ENCODE measurements at regions not wholly inside any gene's neighbourhood (a gene's known extent, or its start where the extent isn't known, plus 50 kb on each side); places are given as distances from the start of the nearest gene placed in this dataset.

DNA sequence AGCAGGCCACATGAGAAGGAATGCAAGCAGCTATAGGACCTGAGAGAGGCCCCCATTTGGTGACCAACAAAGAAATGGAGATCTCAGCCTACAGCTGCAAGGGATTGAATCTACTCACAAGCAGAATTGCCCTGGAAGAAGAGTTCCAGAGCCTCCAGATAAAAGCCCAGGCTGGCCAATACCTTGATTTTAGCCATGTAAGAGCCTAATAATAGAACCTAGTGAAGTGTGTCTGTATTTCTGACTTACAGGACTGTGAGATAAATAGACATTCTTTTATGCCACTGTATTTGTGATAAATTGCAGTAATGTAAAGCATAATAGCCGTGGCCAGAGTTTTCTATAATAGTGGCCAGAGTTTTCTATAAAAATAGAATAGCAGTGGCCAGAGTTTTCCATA lies 254.6 kb downstream of the PYDC2 start:
- TF ChIP-seq EZH2 (IDR thresholded peaks at IDR 0.05; ENCODE audit: insufficient read depth, low read length) = no peak
- TF ChIP-seq, protein P1, sequence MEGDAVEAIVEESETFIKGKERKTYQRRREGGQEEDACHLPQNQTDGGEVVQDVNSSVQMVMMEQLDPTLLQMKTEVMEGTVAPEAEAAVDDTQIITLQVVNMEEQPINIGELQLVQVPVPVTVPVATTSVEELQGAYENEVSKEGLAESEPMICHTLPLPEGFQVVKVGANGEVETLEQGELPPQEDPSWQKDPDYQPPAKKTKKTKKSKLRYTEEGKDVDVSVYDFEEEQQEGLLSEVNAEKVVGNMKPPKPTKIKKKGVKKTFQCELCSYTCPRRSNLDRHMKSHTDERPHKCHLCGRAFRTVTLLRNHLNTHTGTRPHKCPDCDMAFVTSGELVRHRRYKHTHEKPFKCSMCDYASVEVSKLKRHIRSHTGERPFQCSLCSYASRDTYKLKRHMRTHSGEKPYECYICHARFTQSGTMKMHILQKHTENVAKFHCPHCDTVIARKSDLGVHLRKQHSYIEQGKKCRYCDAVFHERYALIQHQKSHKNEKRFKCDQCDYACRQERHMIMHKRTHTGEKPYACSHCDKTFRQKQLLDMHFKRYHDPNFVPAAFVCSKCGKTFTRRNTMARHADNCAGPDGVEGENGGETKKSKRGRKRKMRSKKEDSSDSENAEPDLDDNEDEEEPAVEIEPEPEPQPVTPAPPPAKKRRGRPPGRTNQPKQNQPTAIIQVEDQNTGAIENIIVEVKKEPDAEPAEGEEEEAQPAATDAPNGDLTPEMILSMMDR (IDR thresholded peaks at IDR 0.05; ENCODE audit: insufficient read depth, low read depth, low read length) = no peak
